WTC11 (cell line): ENCODE measurements at regions not wholly inside any gene's neighbourhood (a gene's known extent, or its start where the extent isn't known, plus 50 kb on each side); places are given as distances from the start of the nearest gene placed in this dataset.

Source experiments
- ATAC-seq: fragments of 200-7000 bp; cut with Tn5 transposase; 2 replicates; pipeline ENCODE4 v1.10.0; 2021; ENCODE audit warnings: mild to moderate bottlenecking, moderate library complexity
- CTCF ChIA-PET: fragments of 300-600 bp; sonication (Branson Sonifier 250); formaldehyde crosslinking; loops from one replicate; lab custom pipeline; 2021; ENCODE audit warnings: antibody characterized with exemption; lab: Charles Lee
- POLR2A ChIA-PET: fragments of 350-600 bp; sonication (Branson Sonifier 250); formaldehyde crosslinking; loops from one replicate; lab custom pipeline; 2021; ENCODE audit warnings: antibody characterized with exemption; lab: Charles Lee
- DNase-seq: peaks from one replicate; pipeline ENCODE4 v3.0.0; 2021; ENCODE audit warnings: low spot score
- H3K27ac Mint-ChIP-seq: 2 replicates; pipeline ENCODE4 v1.8.0; 2021; ENCODE audit warnings: mixed read lengths
- H3K27me3 Mint-ChIP-seq: 2 replicates; pipeline ENCODE4 v1.8.0; 2021; ENCODE audit warnings: low read depth, mild to moderate bottlenecking, moderate library complexity, mixed read lengths
- H3K36me3 Mint-ChIP-seq: 2 replicates; pipeline ENCODE4 v1.8.0; 2021; ENCODE audit warnings: mixed read lengths
- H3K4me1 Mint-ChIP-seq: 2 replicates; pipeline ENCODE4 v1.8.0; 2022; ENCODE audit warnings: mixed read lengths
- H3K4me3 Mint-ChIP-seq: 2 replicates; pipeline ENCODE4 v1.8.0; 2021; ENCODE audit warnings: mild to moderate bottlenecking, moderate library complexity, mixed read lengths
- H3K9me3 Mint-ChIP-seq: 2 replicates; pipeline ENCODE4 v1.8.0; 2021; ENCODE audit warnings: mixed read lengths
- ATF2 ChIP-seq: sonication (generic); formaldehyde crosslinking; IDR thresholded peaks from 2 replicates; pipeline ENCODE4 v1.8.1; 2022; ENCODE audit warnings: low read depth, missing genetic modification reagents, borderline replicate concordance
- CBFB ChIP-seq: sonication (generic); formaldehyde crosslinking; IDR thresholded peaks from 2 replicates; pipeline ENCODE4 v1.8.1; 2022; ENCODE audit warnings: mild to moderate bottlenecking, low read depth, missing genetic modification reagents
- E2F4 ChIP-seq: sonication (generic); formaldehyde crosslinking; IDR thresholded peaks from 2 replicates; pipeline ENCODE4 v1.8.1; 2022; ENCODE audit warnings: low read depth, mild to moderate bottlenecking, moderate library complexity, missing genetic modification reagents, borderline replicate concordance
- EMX1 ChIP-seq: fragments of 250-450 bp; sonication (Bioruptor Pico); IDR thresholded peaks from 2 replicates; pipeline ENCODE4 v1.8.0; 2021; ENCODE audit warnings: mild to moderate bottlenecking
- GABPB1 ChIP-seq: sonication (generic); formaldehyde crosslinking; IDR thresholded peaks from 2 replicates; pipeline ENCODE4 v1.8.1; 2023; ENCODE audit warnings: mild to moderate bottlenecking, missing genetic modification reagents
- IRF2 ChIP-seq: sonication (generic); formaldehyde crosslinking; IDR thresholded peaks from 2 replicates; pipeline ENCODE4 v1.8.0; 2022; ENCODE audit warnings: low read depth, missing genetic modification reagents, borderline replicate concordance
- NFYB ChIP-seq: sonication (generic); formaldehyde crosslinking; conservative IDR thresholded peaks from 2 replicates; pipeline ENCODE4 v1.8.0; 2022; ENCODE audit warnings: low read depth, missing genetic modification reagents
- NR1H2 ChIP-seq: sonication (generic); formaldehyde crosslinking; IDR thresholded peaks from 2 replicates; pipeline ENCODE4 v1.9.0; 2021; ENCODE audit warnings: mild to moderate bottlenecking, moderate library complexity, missing genetic modification reagents
- PRDM15 ChIP-seq: sonication (generic); formaldehyde crosslinking; IDR thresholded peaks from 2 replicates; pipeline ENCODE4 v1.8.0; 2022; ENCODE audit warnings: missing genetic modification reagents
- SMAD4 ChIP-seq: sonication (generic); formaldehyde crosslinking; IDR thresholded peaks from 2 replicates; pipeline ENCODE4 v1.8.0; 2022; ENCODE audit warnings: mild to moderate bottlenecking, missing genetic modification reagents
- SOX15 ChIP-seq: fragments of 250-450 bp; sonication (Bioruptor Pico); IDR thresholded peaks from 2 replicates; pipeline ENCODE4 v1.9.0; 2021; ENCODE audit warnings: mild to moderate bottlenecking
- SP1 ChIP-seq: sonication (generic); formaldehyde crosslinking; conservative IDR thresholded peaks from 2 replicates; pipeline ENCODE4 v1.8.1; 2022; ENCODE audit warnings: missing genetic modification reagents
- TCF7 ChIP-seq: sonication (generic); formaldehyde crosslinking; IDR thresholded peaks from 2 replicates; pipeline ENCODE4 v1.8.0; 2022; ENCODE audit warnings: mild to moderate bottlenecking, low read depth, missing genetic modification reagents, moderate library complexity
- TEAD4 ChIP-seq: sonication (generic); formaldehyde crosslinking; IDR thresholded peaks from 2 replicates; pipeline ENCODE4 v1.8.0; 2022; ENCODE audit warnings: mild to moderate bottlenecking, missing genetic modification reagents
- USF1 ChIP-seq: sonication (generic); formaldehyde crosslinking; IDR thresholded peaks from 2 replicates; pipeline ENCODE4 v1.8.0; 2022; ENCODE audit warnings: mild to moderate bottlenecking, missing genetic modification reagents
- ZMAT4 ChIP-seq: fragments of 250-450 bp; sonication (Bioruptor Pico); IDR thresholded peaks from 2 replicates; pipeline ENCODE4 v1.9.0; 2021; ENCODE audit warnings: mild to moderate bottlenecking
- ZNF232 ChIP-seq: sonication (generic); formaldehyde crosslinking; IDR thresholded peaks from 2 replicates; pipeline ENCODE4 v1.8.0; 2022; ENCODE audit warnings: mild to moderate bottlenecking, missing genetic modification reagents
- ZNF532 ChIP-seq: fragments of 250-450 bp; sonication (Bioruptor Pico); IDR thresholded peaks from 2 replicates; pipeline ENCODE4 v1.9.0; 2021; ENCODE audit warnings: mild to moderate bottlenecking, borderline replicate concordance
- ZNF671 ChIP-seq: fragments of 250-450 bp; sonication (Bioruptor Pico); IDR thresholded peaks from 2 replicates; pipeline ENCODE4 v1.8.0; 2021; ENCODE audit warnings: mild to moderate bottlenecking
- TF ChIP-seq, protein P1 (sequence below): fragments of 250-450 bp; sonication (Bioruptor Pico); conservative IDR thresholded peaks from 2 replicates; pipeline ENCODE4 v1.9.0; 2021; ENCODE audit warnings: mild to moderate bottlenecking

DNA sequence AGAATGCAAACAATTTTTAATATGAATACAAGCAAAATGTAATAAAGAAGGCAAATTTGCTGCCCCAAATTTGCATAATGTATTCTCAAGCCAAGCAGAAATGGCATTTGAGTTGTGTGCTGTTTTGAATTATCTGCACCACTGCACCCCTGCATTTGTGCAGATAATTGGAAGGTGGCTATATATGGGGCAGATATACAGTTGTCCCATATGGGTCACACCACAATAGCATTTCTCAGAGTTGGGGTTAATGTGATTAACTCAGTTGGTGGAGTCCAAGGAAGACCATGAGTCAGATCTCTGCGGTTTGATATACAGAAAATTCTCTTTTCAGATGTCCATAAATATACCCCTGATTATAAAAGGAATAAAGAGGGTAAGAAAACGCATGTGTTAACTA, 68.9 kb upstream of the EXOC4 start (continued):
- no peak for TF ChIP-seq E2F4 (CRISPR knock-in tag)
- no peak for TF ChIP-seq SMAD4 (CRISPR knock-in tag)
- no peak for TF ChIP-seq CBFB (CRISPR knock-in tag)
- no peak for TF ChIP-seq IRF2 (CRISPR knock-in tag)

- Mint-ChIP-seq H3K27me3 (no peaks in the 10 kb centered on the region; the same call in 1 of the 2 replicates), H3K4me1 (peaks cover 24% of the 10 kb centered on the region), H3K36me3 (no peaks in the 10 kb centered on the region), H3K9me3 (no peaks in the 10 kb centered on the region), H3K27ac (no peak overlapping the region)
- ATAC-seq (no peak), DNase-seq (no peak)
- POLR2A ChIA-PET, result no interaction called here
- CTCF ChIA-PET, result no interaction called here
- TF ChIP-seq NR1H2 (CRISPR knock-in tag), result no peak
- no peak for TF ChIP-seq PRDM15
- no peak for TF ChIP-seq EMX1 (CRISPR knock-in tag)
- no peak for TF ChIP-seq ZNF671 (CRISPR knock-in tag)
- no peak for TF ChIP-seq ZNF232 (CRISPR knock-in tag)
- TF ChIP-seq, all 79 proteins: peak for 0
- H3K4me3 Mint-ChIP-seq, result no peak overlapping the region
Measured at GRCh38 chr7:133185512-133185911, 67.4 kb upstream of the EXOC4 start.

DNA sequence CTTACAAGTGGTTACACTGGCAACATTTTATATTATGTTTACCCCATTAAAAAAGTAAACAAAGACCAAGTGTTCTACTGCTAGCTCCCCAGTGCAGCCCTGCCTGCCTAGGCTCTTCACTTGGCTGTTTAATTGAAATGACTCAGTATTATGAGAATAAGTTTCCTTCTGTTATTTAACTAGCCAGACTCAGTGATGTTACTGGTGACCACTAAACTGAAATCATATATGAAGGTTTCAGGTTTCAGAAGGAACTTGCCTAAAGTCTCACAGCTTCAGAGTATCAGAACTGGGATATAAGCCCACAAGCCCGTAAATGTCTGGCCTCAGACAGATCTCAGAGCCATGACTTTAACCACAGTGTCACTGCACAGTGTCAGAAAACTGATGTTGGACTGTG, 66.8 kb upstream of the EXOC4 start:
- Mint-ChIP-seq H3K4me1 (peaks cover 24% of the 10 kb centered on the region), H3K36me3 (no peaks in the 10 kb centered on the region), H3K27ac (no peak overlapping the region), H3K9me3 (no peaks in the 10 kb centered on the region), H3K27me3 (no peaks in the 10 kb centered on the region; the same call in 1 of the 2 replicates), H3K4me3 (no peak overlapping the region)
- no peak for ATAC-seq
- POLR2A ChIA-PET, result no interaction called here
- no peak for DNase-seq
- CTCF ChIA-PET, result no interaction called here
- TF ChIP-seq ZMAT4 (CRISPR knock-in tag), result no peak
- TF ChIP-seq, protein P1, sequence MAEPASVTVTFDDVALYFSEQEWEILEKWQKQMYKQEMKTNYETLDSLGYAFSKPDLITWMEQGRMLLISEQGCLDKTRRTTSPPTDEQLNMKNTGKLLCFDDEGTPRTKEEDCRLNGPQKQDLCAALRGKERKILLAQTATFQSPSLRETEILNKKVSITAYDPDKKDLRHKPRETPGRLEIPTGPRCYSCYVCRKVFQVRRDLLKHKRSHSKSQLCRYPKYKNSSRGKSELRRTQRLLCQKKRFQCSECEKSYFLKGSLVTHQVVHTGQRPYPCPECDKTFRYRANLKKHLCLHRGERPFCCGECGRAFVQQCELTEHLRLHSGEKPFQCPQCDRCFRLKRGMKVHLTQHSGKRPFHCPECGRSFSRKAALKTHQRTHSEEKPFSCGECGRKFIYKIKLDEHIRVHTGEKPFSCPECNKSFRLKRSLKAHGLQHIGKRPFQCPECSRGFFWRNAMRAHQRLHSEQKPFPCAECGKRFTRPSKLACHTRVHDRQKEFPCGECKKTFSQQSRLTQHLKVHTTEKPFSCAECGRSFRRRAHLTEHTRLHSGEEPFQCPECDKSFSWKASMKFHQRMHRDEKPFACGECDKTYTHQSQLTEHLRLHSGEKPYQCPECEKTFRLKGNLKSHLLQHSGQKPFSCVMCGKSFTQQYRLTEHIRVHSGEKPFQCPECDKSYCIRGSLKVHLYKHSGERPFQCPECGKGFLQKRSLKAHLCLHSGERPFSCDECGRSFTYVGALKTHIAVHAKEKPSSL (CRISPR knock-in tag), result no peak
- TF ChIP-seq TCF7 (CRISPR knock-in tag), result no peak
- TF ChIP-seq ATF2, result no peak
- no peak for TF ChIP-seq TEAD4 (CRISPR knock-in tag)
- no peak for TF ChIP-seq SOX15 (CRISPR knock-in tag)
- TF ChIP-seq GABPB1 (CRISPR knock-in tag), result no peak
- TF ChIP-seq ZNF532, result no peak
- TF ChIP-seq IRF2 (CRISPR knock-in tag), result no peak
- TF ChIP-seq NFYB (CRISPR knock-in tag), result no peak
- no peak for TF ChIP-seq SP1
- TF ChIP-seq USF1 (CRISPR knock-in tag), result no peak
